ENCODE measurements at regions not wholly inside any gene's neighbourhood (a gene's known extent, or its start where the extent isn't known, plus 50 kb on each side); places are given as distances from the start of the nearest gene placed in this dataset.
"Not testable (repeated sequence)": the region's sequence is repeated elsewhere in the genome, so short reads cannot be mapped to it uniquely, and the experiment has no call there.

GRCh38 chr4:23956601-23957364 lies 66.9 kb upstream of the PPARGC1A start:
- Histone ChIP-seq H3K36me3 (no peaks in the 10 kb centered on the region), H3K27ac (no peak overlapping the region), H3K4me3 (no peak overlapping the region), H3K4me1 (no peaks in the 10 kb centered on the region), H3K27me3 (no peaks in the 10 kb centered on the region), H3K9me3 (no peaks in the 10 kb centered on the region)
- TF ChIP-seq CTCF (IDR thresholded peaks at IDR 0.05): no peak
- ATAC-seq (no peak), DNase-seq (no peak)
- intact Hi-C loops (cut with DNase I): no loop called here

GRCh38 chr4:23952258-23952657 lies 62.4 kb upstream of the PPARGC1A start:
- DNase-seq (no peak), ATAC-seq (no peak)
- Histone ChIP-seq H3K9me3 (no peaks in the 10 kb centered on the region), H3K27me3 (no peaks in the 10 kb centered on the region), H3K4me3 (no peak overlapping the region), H3K4me1 (no peaks in the 10 kb centered on the region), H3K36me3 (no peaks in the 10 kb centered on the region), H3K27ac (no peak overlapping the region)
- intact Hi-C loops (cut with DNase I): no loop called here
- TF ChIP-seq CTCF (IDR thresholded peaks at IDR 0.05): no peak

GRCh38 chr4:23947826-23948225 lies 58.0 kb upstream of the PPARGC1A start:
- no peak overlapping the region for H3K27ac ChIP-seq
- no peak for TF ChIP-seq CTCF (IDR thresholded peaks at IDR 0.05)
- H3K4me3 ChIP-seq: no peak overlapping the region
- intact Hi-C loops (cut with DNase I): no loop called here
- no peaks in the 10 kb centered on the region for H3K36me3 ChIP-seq
- H3K27me3 ChIP-seq: no peaks in the 10 kb centered on the region
- no peak for DNase-seq
- H3K9me3 ChIP-seq: no peaks in the 10 kb centered on the region
- H3K4me1 ChIP-seq: no peaks in the 10 kb centered on the region
- ATAC-seq: no peak

- no peak overlapping the region for H3K4me3 ChIP-seq
- no peak overlapping the region for H3K27ac ChIP-seq
- H3K27me3 ChIP-seq: no peaks in the 10 kb centered on the region
- DNase-seq (no peak), ATAC-seq (no peak)
- TF ChIP-seq CTCF (IDR thresholded peaks at IDR 0.05): no peak
- intact Hi-C loops (cut with DNase I): no loop called here
- H3K4me1 ChIP-seq: no peaks in the 10 kb centered on the region
- H3K36me3 ChIP-seq: no peaks in the 10 kb centered on the region
- H3K9me3 ChIP-seq: no peaks in the 10 kb centered on the region
These were observed 56.5 kb upstream of the PPARGC1A start for GRCh38 chr4:23946299-23946698.

GRCh38 chr4:23945451-23946017 lies 55.7 kb upstream of the PPARGC1A start:
- no peak overlapping the region for H3K4me3 ChIP-seq
- no peak for TF ChIP-seq CTCF (IDR thresholded peaks at IDR 0.05)
- no peak overlapping the region for H3K27ac ChIP-seq
- intact Hi-C loops (cut with DNase I): no loop called here
- ATAC-seq (peak; percentile 77), DNase-seq (peak in 1 of 4 donors; percentile 50)
- no peaks in the 10 kb centered on the region for H3K4me1 ChIP-seq
- H3K27me3 ChIP-seq: no peaks in the 10 kb centered on the region
- no peaks in the 10 kb centered on the region for H3K36me3 ChIP-seq
- H3K9me3 ChIP-seq: no peaks in the 10 kb centered on the region

- DNase-seq; H3K9me3 ChIP-seq; H3K4me3 ChIP-seq; H3K4me1 ChIP-seq; H3K27me3 ChIP-seq; ATAC-seq; H3K36me3 ChIP-seq; intact Hi-C loops (cut with DNase I): not testable (repeated sequence)
- peak overlapping the region in 1 of 2 donors; percentile 4 for H3K27ac ChIP-seq
These were observed 54.7 kb upstream of the PPARGC1A start for GRCh38 chr4:23944556-23944955.
